HG03095 (cell line): ENCODE measurements at regions not wholly inside any gene's neighbourhood (a gene's known extent, or its start where the extent isn't known, plus 50 kb on each side); places are given as distances from the start of the nearest gene placed in this dataset.
"Not testable (repeated sequence)": the region's sequence is repeated elsewhere in the genome, so short reads cannot be mapped to it uniquely, and the experiment has no call there.

ENCODE experiments used
- ATAC-seq: cut with Tn5 transposase; IDR thresholded peaks from one replicate; pipeline ENCODE4 v1.9.1; 2021; ENCODE audit warnings: moderate library complexity; ENCODE audit not compliant: unreplicated experiment

DNA sequence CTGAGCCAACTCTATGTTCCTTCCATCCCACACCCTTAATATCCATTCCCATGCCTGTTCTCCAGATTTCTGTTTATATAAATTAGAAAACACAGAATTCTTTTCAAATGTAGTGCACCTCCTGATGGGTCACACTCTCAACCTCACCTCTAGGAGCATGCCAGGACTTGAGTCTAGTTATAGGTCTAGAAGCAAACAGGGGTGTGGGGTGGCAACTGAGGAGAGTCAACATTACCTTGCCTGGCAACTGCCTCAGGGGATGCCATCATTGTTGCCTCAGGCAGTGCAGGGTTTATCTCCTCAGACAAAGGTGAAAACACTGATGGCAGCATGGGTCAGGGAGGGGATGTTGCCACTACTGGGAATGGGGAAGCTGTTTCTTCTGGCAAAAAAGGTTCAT is 181.0 kb upstream of the IPO5 start:
- ATAC-seq, result not testable (repeated sequence)

DNA sequence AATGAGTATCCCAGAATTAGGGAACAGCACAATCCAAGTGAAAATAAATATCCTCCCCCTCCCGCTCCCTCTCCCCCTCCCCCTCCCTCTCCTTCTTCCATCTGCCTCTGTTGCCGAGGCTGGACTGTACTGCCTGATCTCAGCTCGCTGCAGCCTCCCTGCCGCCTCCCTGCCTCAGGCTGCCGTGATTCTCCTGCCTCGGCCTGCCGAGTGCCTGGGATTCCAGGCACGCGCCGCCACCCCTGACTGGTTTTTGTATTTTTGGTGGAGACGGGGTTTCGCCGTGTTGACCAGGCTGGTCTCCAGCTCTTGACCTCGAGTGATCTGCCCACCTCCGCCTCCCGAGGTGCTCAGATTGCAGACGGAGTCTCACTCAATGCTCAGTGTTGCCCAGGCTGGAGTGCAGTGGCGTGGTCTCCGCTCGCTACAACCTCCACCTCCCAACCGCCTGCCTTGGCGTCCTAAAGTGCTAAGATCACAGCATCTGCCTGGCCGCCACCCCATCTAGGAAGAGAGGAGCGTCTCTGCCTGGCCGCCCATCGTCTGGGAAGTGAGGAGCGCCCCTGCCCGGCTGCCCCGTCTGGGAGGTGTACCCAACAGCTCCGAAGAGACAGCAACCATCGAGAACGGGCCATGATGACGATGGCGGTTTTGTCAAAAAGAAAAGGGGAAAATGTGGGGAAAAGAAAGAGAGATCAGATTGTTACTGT is 178.9 kb upstream of the IPO5 start:
- not testable (repeated sequence) for ATAC-seq

GRCh38 chr13:97780486-97780885 is 173.0 kb upstream of the IPO5 start:
- ATAC-seq, result no peak

DNA sequence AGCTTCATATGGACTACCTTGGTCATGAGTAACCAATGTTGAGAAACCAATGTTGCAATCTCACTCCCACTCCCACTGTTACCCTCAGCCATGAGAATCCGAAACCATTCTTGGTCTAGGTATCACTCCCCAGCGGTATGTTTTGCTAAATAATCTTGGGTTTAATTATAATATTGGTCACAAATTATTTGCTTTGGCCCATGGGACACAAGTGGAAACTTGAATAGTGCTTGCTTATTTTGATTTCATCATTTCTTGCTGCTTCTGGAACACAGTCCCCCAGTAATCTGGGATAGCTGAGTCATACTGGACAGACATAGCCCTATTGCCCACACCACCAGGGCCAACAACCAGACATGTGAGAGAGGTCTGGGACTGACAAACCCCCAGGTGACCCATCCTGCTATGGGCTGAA is 171.6 kb upstream of the IPO5 start:
- no peak for ATAC-seq

- ATAC-seq, result no peak
Observed at GRCh38 chr13:97786510-97786909, 167.0 kb upstream of the IPO5 start.

GRCh38 chr13:97797553-97797952 is 155.9 kb upstream of the IPO5 start:
- ATAC-seq, result no peak

DNA sequence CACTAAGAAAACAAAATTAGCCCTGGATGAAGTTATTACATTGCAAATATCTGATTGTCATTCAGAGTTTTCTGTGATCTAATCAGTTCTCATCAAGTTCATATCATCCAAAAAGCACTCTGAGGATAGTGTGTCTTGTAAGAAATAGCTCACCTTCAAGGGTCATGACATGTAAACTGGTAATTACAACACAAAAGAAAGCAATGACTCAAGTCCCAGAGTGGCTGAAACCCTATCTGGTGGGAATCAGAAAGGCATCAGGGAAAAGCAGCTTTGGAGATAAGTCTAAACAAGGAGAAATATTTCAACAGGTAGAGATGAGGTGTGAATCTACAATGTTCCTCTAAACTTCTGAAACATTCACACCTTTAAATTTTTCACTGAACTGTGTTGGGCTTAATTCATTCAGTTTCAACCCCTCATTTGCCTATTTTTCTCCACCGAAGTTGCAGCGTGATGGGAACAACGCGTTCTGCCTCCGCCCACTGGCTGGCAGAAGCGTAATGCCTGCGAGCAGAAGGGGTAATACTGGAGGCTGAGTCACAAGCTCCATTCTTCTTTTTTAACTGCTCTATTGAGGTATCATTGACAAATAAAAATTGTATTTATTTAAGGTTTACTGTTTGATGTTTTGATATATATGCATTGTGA is 155.2 kb upstream of the IPO5 start:
- ATAC-seq, result no peak

GRCh38 chr13:97798836-97799235 is 154.6 kb upstream of the IPO5 start:
- ATAC-seq, result no peak

GRCh38 chr13:97802213-97802612 is 151.3 kb upstream of the IPO5 start:
- ATAC-seq, result no peak

GRCh38 chr13:97809576-97809975 is 143.9 kb upstream of the IPO5 start:
- no peak for ATAC-seq

- ATAC-seq, result no peak
Observed at GRCh38 chr13:97810152-97810551, 143.3 kb upstream of the IPO5 start.

- no peak for ATAC-seq
Observed at GRCh38 chr13:97822377-97822776, 131.1 kb upstream of the IPO5 start.

GRCh38 chr13:97826421-97827012 is 127.0 kb upstream of the IPO5 start:
- ATAC-seq, result no peak

GRCh38 chr13:97834250-97834649 is 119.2 kb upstream of the IPO5 start:
- ATAC-seq, result no peak

DNA sequence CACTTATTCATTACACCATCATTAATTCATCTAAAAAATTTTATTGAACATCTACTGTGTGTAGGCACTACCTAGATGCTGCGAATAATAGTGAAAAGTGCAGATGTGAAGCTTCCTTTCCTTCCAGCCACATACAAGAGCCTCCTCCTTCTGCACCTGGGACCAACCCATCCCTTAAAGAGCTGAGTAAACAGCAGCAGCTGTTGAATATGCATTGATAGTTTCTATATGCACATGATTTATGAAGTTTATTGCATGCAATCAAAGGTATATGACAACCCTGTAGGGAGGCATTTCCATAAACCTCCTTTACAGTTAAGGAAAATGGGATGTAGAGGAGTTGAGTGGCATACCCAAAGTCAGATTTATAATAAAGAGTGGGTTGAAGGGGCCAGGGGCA is 110.3 kb upstream of the IPO5 start:
- ATAC-seq, result no peak

DNA sequence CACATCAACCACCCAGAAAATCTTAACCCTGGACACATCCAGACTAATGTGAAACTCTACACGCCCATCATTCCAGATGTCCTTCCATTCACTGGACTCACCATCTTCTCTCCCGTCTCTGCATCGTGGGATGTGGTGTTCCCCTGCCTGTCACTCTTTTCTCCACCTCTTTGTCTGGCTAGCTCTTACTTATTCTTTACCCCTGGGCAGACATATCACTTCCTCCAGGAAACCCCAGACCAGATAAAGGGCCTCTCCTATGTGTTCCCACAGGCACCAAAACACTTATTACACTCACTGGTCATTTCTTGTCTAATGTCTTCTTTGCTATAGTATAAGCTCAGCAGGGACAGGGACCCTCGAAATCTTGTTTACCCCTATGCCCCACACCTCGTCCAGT is 109.3 kb upstream of the IPO5 start:
- ATAC-seq, result no peak

- ATAC-seq, result no peak
Observed at GRCh38 chr13:97848886-97849285, 104.6 kb upstream of the IPO5 start.

GRCh38 chr13:97849305-97849704 is 104.2 kb upstream of the IPO5 start:
- ATAC-seq, result peak; percentile 96

DNA sequence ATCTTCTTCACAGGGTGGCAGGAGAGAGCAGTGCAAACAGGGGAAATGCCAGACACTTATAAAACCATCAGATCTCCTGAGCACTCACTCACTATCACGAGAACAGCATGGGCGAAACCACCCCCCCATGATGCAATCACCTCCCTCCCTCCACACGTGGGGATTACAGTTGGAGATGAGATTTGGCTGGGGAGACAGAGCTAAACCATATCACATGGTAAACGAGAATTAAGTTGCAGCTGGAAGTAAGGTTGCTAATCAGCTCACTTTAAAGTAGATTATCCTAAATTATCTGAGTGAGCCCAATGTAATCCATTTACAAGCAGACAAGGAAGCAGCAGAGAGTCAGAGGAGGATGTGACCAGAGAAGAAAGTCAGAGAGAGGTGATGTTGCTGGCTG is 102.2 kb upstream of the IPO5 start:
- no peak for ATAC-seq

DNA sequence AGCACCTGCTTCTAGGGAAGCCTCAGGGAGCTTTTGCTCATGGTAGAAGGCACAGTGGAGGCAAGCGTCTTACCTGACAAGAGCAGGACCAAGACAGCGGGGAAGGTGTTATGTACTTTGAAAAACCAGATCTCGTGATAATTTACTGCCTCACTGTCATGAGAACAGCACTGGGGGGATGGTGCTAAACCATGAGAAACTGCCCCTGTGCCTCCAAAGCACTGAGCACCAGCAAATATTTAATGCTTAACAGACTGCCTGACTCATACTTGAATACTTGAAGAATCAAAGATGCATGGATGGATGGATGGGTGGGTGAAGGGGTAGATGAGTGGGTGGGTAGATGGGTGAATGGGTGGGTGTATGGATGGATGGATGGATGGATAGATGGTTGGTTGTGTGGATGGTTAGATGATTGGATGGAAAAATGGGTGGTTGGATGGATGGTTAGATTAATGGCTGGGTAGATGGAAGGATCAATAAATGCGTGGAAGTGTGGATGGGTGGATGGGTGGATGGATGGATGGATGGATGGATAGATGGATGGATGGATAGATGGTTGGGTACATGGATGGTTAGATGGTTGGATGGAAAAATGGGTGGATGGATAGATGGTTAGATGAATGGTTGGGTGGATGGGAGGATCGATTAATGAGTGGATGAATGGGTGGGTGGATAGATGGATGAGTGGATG is 101.1 kb upstream of the IPO5 start:
- no peak for ATAC-seq

GRCh38 chr13:97853550-97853949 is 99.9 kb upstream of the IPO5 start:
- no peak for ATAC-seq
